MG63 (cell line): ENCODE measurements at regions not wholly inside any gene's neighbourhood (a gene's known extent, or its start where the extent isn't known, plus 50 kb on each side); places are given as distances from the start of the nearest gene placed in this dataset.
"Not testable (repeated sequence)": the region's sequence is repeated elsewhere in the genome, so short reads cannot be mapped to it uniquely, and the experiment has no call there.

ENCODE experiments used
- DNase-seq: peaks from one replicate; pipeline ENCODE4 v3.0.0-alpha.2; 2020
- H3K27me3 ChIP-seq: fragments of 250-450 bp; sonication (Bioruptor Pico); 2 replicates; pipeline ENCODE4 v1.5.1; 2020; ENCODE audit warnings: mild to moderate bottlenecking, moderate library complexity
- H3K36me3 ChIP-seq: fragments of 250-450 bp; sonication (Bioruptor Pico); 2 replicates; pipeline ENCODE4 v1.5.1; 2020; ENCODE audit warnings: mild to moderate bottlenecking, moderate library complexity
- H3K4me3 ChIP-seq: fragments of 250-450 bp; sonication (Bioruptor Pico); 2 replicates; pipeline ENCODE4 v1.5.1; 2020; ENCODE audit warnings: mild to moderate bottlenecking, moderate library complexity
- H3K9me3 ChIP-seq: fragments of 250-450 bp; sonication (Bioruptor Pico); 2 replicates; pipeline ENCODE4 v1.5.1; 2020; ENCODE audit warnings: mild to moderate bottlenecking, moderate library complexity

DNA sequence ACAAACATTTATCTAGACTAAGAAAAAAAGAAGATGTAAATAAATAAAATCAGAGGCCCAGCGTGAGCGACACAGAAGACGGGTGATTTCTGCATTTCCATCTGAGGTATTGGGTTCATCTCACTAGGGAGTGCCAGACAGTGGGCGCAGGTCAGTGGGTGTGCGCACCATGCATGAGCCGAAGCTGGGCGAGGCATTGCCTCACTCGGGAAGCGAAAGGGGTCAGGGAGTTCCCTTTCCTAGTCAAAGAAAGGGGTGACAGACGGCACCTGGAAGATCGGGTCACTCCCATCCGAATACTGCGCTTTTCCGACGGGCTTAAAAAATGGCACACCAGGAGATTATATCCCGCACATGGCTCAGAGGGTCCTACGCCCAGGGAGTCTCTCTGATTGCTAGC is 79.5 kb upstream of the ABCD2 start:
- not testable (repeated sequence) for H3K36me3 ChIP-seq, DNase-seq, H3K9me3 ChIP-seq, H3K27me3 ChIP-seq, H3K4me3 ChIP-seq

- Histone ChIP-seq H3K4me3 (no peak overlapping the region), H3K36me3 (no peaks in the 10 kb centered on the region), H3K9me3 (no peaks in the 10 kb centered on the region), H3K27me3 (no peaks in the 10 kb centered on the region)
- no peak for DNase-seq
Observed at GRCh38 chr12:39697108-39697507, 77.5 kb upstream of the ABCD2 start.

- Histone ChIP-seq H3K36me3 (no peaks in the 10 kb centered on the region), H3K4me3 (no peak overlapping the region), H3K9me3 (no peaks in the 10 kb centered on the region), H3K27me3 (no peaks in the 10 kb centered on the region)
- no peak for DNase-seq
Observed at GRCh38 chr12:39692258-39692853, 72.8 kb upstream of the ABCD2 start.

GRCh38 chr12:39685854-39686657 is 66.5 kb upstream of the ABCD2 start:
- Histone ChIP-seq H3K4me3 (no peak overlapping the region), H3K9me3 (no peaks in the 10 kb centered on the region), H3K27me3 (no peaks in the 10 kb centered on the region), H3K36me3 (no peaks in the 10 kb centered on the region)
- no peak for DNase-seq

- Histone ChIP-seq H3K27me3 (no peaks in the 10 kb centered on the region), H3K4me3 (peak overlapping the region; percentile 31), H3K36me3 (no peaks in the 10 kb centered on the region), H3K9me3 (no peaks in the 10 kb centered on the region)
- no peak for DNase-seq
Observed at GRCh38 chr12:39682689-39683477, 63.3 kb upstream of the ABCD2 start.

GRCh38 chr12:39675263-39675662 is 55.7 kb upstream of the ABCD2 start:
- H3K27me3 ChIP-seq = no peaks in the 10 kb centered on the region
- H3K36me3 ChIP-seq = no peaks in the 10 kb centered on the region
- DNase-seq = no peak
- H3K9me3 ChIP-seq = no peaks in the 10 kb centered on the region
- no peak overlapping the region for H3K4me3 ChIP-seq

GRCh38 chr12:39672976-39673375 is 53.4 kb upstream of the ABCD2 start:
- no peak overlapping the region for H3K4me3 ChIP-seq
- H3K36me3 ChIP-seq = no peaks in the 10 kb centered on the region
- no peak for DNase-seq
- no peaks in the 10 kb centered on the region for H3K9me3 ChIP-seq
- no peaks in the 10 kb centered on the region for H3K27me3 ChIP-seq

GRCh38 chr12:39671898-39672875 is 52.6 kb upstream of the ABCD2 start:
- H3K36me3 ChIP-seq = no peaks in the 10 kb centered on the region
- no peaks in the 10 kb centered on the region for H3K27me3 ChIP-seq
- H3K9me3 ChIP-seq = no peaks in the 10 kb centered on the region
- no peak for DNase-seq
- H3K4me3 ChIP-seq = no peak overlapping the region

GRCh38 chr12:39669539-39669938 is 49.9 kb upstream of the ABCD2 start:
- not testable (repeated sequence) for H3K36me3 ChIP-seq, H3K27me3 ChIP-seq, H3K9me3 ChIP-seq, H3K4me3 ChIP-seq, DNase-seq
